Fibroblast of skin of back (primary cell): ENCODE measurements at regions not wholly inside any gene's neighbourhood (a gene's known extent, or its start where the extent isn't known, plus 50 kb on each side); places are given as distances from the start of the nearest gene placed in this dataset.
A peak's percentile ranks its signal among the peaks of the same experiment; 100 is the strongest.
"Not testable (repeated sequence)": the region's sequence is repeated elsewhere in the genome, so short reads cannot be mapped to it uniquely, and the experiment has no call there.

ENCODE experiments used
- DNase-seq: peaks from one replicate; pipeline ENCODE4 v3.0.0-alpha.2; 2013

- DNase-seq, result no peak
These were observed 149.1 kb upstream of the TENT5A start for GRCh38 chr6:81901551-81901966.

GRCh38 chr6:81900616-81901015, 148.1 kb upstream of the TENT5A start:
- no peak for DNase-seq

DNA sequence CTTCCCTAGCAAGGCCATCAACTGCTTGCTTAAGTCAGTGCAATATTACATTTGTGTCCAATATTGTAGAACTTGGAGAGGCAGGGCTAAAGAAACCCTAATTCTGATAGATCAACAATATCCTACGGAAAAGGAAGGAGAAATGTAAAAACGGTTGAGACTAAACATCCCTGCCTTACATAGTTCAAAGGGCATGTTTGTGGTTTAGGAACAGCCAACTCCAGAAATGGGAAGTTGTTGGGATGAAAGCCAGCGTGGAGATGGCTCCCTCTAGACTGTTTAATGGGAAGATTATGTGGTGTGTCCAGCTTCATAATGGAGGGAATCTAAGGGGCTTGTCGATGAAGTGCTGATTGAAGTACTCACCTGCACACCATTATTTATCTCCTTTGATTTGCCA, 145.3 kb upstream of the TENT5A start:
- no peak for DNase-seq

DNA sequence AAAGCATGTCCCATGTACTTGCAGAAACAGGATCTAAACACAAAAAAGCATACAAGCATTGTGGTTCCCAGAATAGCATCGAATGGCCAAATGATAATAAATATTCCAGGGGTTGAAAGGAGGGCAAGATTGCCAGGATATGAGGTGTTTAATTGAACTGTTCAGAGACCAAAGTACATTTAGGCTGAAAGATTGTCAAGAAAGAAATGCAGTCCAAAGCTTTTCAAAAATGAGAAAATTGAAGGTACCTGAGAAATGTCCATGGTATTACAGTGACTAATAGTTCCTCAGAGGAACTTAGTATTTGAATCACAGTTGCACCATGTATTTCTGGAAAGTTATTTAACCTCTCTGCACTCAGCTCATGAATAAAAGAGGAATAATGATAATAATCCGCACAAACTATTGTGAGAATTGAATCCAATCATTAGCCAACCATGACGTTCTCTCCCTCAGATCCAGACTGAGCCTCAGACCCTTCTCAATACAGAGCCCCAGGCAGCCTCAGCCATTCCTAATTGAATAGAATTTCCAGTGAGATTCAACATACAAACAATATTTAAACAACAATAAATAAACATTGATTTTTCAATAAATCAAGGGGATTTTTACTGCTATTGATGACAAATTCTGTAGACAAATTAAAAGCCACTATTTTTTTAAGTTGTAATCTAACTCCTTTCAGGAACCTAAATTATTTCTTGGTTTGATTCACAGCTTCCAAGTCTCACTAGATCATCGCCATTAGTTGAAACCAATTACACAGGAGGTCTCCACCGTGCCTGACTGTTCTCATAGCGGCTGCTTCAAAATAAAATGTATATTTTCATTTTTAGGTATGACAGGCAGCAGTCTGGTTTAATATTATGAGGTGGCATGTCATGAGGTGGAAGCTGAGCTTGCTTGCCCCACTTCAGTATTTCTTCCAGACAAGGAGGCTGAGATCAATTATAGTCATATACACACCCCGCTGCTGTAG, 144.3 kb upstream of the TENT5A start:
- no peak for DNase-seq

DNA sequence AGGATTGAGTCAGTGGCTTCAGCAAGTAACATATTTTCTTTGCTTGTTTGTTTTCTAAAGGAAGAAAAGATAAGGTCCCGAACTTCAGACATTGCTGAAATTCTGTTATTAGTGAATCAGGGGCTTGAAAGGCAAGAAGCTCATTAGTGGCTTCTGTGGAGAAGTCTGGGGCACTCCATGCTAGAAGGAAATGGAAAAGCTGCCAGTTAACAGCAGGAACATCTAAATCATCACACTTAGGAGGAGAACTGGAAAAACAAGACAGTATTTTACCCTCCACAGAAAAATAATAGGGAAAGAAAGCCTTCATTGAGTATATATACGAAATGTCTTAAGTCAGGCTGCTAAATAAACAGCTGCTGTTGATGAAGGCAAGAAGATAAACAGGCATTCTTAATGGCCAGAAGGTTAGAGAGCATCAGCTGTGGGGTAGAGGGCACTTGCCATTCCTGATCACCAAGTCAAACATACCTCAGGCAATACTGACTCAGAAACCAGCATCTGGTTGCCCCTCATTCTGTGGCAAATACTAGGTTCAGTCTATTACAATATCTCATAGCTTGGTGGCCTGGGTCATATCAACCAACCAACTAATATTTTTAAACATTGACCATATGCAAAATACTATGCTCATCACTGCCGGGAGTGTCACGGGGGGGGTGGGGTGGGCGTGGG, 143.2 kb upstream of the TENT5A start:
- peak; percentile 91 for DNase-seq

- no peak for DNase-seq
These were observed 142.3 kb upstream of the TENT5A start for GRCh38 chr6:81894788-81895271.

DNA sequence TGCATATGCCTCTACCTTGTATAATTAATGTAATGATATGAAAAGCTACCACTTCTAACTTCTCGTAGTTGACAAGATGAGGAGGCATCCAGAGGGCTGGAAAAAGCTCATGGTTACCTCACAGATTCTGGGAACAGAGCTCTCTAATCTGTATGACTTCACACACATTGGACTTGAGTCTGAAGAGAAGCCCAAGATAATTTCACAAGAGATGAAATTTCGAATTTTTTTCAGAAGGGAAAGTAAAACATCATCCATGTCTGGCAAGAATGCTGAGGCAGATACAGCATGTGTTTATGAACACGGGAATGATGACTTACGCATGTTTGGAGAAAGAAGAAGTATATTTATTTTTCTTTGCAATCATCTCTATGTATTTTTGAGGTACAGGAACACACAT, 141.8 kb upstream of the TENT5A start:
- no peak for DNase-seq

GRCh38 chr6:81892891-81893290, 140.4 kb upstream of the TENT5A start:
- DNase-seq, result no peak

DNA sequence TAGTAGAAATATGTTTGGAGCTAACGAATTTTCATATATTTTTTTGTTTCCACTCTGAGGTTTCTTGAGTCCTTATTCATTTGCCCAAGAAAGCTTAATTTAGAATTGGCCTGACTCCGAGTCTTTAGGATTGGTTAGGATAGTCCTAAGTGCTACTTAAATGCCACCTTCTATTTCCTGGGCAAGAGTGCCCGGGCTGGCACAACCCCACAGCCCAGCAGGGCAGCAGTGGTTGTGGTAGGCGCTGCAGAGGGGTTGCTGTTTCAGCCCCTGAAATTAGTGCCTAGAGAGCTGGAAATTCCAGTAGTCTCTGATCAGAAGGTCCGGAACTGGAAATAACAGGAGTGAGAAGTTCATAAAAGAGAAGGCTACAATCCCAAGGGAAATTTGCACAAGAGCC, 139.4 kb upstream of the TENT5A start:
- DNase-seq, result no peak

DNA sequence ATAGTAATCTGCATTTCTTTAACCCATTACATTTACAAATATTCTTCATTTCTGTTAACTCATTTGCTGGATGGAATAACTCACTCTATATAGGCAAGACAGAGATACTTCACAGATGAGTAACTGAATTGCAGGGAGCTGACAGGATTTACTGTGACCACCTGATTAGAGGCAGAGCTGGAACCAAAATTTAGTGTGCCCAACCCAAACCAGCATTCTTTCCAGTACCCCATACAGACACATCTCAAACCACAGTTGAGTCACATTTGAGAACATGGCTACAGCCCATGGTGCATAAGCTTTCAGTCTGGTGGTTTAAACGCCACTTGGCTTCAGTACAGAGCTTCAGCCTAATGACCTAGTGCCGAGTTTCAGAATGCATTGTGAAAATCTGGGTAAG, 138.4 kb upstream of the TENT5A start:
- peak; percentile 77 for DNase-seq

GRCh38 chr6:81889377-81890053, 137.0 kb upstream of the TENT5A start:
- no peak for DNase-seq

- DNase-seq, result not testable (repeated sequence)
These were observed 134.4 kb upstream of the TENT5A start for GRCh38 chr6:81886909-81887308.

DNA sequence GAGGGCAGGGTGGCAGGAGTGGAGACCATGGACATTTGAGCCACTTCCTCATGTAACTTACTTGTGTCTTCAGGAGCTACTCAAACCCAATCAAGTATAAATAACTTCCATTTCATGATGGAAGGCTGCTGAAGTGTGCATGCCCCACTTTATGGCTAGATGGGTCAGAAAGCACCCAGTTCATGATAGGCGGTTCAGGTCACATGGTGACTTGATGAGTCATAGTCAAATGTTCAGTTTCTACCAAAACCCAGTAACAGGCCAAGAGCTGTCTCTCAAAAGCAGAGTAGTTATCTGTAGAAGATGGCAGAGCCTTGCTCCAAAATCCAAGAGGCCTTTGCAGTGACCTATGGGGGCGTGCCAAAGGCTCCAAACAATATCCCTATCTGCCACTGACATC, 133.7 kb upstream of the TENT5A start:
- DNase-seq, result no peak

DNA sequence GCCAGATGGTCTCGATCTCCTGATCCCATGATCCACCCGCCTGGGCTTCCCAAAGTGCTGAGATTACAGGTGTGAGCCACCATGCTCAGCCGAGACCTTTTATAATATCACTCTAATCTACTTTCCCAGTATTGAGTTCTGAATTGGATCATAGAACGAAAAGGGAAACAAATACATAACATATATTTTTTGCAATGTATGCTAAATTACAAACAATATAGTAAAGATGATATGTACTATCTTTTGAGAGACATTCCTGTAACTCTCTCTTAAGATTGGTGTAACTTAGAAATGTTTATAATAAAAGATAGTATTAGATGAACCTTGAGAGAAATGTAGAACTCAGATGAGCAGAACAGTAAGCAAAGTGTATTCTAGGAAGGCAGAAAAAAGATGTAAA, 129.2 kb upstream of the TENT5A start:
- DNase-seq, result no peak

- DNase-seq, result no peak
These were observed 126.0 kb upstream of the TENT5A start for GRCh38 chr6:81878479-81878878.

GRCh38 chr6:81876971-81877370, 124.5 kb upstream of the TENT5A start:
- DNase-seq, result no peak

- DNase-seq, result no peak
These were observed 123.4 kb upstream of the TENT5A start for GRCh38 chr6:81875782-81876293.

DNA sequence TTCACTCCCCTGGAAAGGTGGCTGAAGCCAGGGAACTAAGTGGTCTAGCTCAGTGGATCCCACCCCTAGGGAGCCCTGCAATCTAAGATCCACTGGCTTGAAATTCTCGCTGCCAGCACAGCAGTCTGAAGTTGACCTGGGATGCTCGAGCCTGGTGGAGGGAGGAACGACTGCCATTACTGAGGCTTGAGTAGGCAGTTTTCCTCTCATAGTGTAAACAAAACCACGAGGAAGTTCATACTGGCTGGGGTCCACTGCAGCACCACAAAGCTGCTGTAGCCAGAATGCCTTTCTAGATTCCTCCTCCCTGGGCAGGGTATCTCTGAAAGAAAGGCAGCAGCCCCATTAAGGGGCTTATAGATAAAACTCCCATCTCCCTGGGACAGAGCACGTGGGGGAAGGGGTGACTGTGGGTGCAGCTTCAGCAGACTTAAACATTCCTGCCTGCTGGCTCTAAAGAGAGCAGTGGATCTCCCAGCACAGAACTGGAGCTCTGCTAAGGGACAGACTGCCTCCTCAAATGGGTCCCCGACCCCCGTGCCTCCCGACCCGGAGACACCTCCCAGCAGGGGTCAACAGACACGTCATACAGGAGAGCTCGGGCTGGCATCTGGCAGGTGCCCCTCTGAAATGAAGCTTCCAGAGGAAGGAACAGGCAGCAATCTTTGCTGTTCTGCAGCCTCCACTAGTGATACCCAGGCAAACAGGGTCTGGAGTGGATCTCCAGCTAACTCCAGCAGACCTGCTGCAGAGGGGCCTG, 117.4 kb upstream of the TENT5A start:
- not testable (repeated sequence) for DNase-seq

DNA sequence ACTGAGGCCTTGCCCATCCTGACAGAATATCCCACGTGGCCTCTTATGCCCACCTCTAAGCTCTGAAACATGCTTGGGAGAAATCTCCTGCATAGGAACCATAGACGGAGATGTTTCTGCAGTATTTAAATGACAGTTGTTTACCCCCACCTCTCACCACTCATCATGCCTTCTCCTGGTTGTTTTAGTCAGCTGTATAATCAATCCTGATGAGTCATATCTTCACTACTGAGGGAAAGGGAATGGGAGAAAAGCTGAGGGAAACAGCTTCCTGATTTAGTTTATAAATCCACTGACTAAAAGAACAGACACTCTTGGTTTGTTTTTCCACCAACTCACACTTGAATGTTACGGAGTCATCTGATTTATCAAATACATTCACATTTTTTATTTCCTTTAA, 113.2 kb upstream of the TENT5A start:
- peak; percentile 88 for DNase-seq

DNA sequence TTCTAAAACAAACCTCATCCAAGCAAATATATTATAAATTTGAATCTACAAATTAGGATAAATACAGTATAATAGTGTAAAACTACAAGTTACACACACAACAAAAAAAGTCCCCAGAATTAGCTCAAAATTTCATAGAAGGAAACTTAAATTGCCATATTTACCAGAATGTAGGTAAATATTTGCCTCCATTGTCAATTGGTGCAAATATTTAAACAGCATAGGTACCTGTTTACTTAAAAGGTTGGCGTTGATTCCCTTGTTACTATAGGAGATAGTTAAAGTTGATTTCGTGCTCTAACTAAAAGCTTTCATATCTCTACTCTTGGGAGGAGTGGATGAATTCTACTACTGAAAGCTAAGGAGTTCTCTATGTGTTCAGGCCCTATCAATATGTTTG, 111.6 kb upstream of the TENT5A start:
- DNase-seq, result no peak

DNA sequence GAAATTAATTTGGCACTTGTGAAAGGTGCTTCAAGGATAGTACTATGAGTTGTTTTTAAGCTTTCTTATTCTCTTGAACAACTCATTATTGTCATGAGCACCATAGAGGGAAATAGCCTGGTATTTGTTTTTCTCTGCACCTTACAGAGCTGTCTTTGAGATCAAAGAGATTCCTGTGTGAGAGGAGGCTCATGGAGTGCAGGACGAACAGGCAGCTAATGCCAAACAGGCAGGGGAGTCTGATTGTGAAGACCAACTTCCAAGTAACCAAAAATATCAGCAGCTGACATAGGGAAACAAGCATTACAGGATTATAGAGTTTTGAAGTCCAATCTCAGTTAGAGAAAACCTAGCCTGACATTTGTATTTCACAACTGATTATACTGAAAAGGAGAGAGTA, 110.6 kb upstream of the TENT5A start:
- no peak for DNase-seq

DNA sequence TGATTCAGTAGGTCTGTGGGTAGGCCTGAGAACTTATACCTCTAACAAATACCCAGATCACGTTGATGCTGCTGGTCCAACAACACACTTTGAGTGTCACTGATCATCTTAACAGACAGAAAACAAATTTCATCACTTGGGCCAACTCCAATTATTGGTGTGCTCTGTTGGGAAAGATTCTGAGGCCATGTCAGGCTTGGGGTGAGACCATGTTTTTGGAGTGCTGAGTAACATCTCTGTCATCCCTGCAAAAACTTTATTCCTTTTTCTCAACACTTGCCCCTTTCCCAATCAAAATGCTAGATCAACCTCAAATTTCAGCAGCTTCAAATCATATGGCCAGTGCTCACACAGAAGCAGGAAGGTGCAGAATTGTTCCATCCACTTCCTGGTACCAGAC, 108.8 kb upstream of the TENT5A start:
- peak; percentile 26 for DNase-seq
